HUDEP-2 (cell line): ENCODE measurements at regions not wholly inside any gene's neighbourhood (a gene's known extent, or its start where the extent isn't known, plus 50 kb on each side); places are given as distances from the start of the nearest gene placed in this dataset.

Experiments
- DNase-seq, 76 experiments: peaks; one replicate each; lab custom pipeline; 2025; ENCODE audit not compliant: unreplicated experiment in 76 of 76; lab: John Stamatoyannopoulos, UW

GRCh38 chr5:24353611-24354010 lies 291.2 kb downstream of the CDH10 start:
- DNase-seq = no peak

GRCh38 chr5:24363789-24364481 lies 280.8 kb downstream of the CDH10 start:
- DNase-seq = no peak

GRCh38 chr5:24364711-24365110 lies 280.1 kb downstream of the CDH10 start:
- no peak for DNase-seq

- DNase-seq = no peak
These were observed 279.4 kb downstream of the CDH10 start for GRCh38 chr5:24365406-24365805.

GRCh38 chr5:24367216-24367615 lies 277.6 kb downstream of the CDH10 start:
- DNase-seq = no peak

GRCh38 chr5:24368115-24368514 lies 276.7 kb downstream of the CDH10 start:
- DNase-seq = no peak

- DNase-seq = no peak
These were observed 268.6 kb downstream of the CDH10 start for GRCh38 chr5:24376210-24376609.

GRCh38 chr5:24376616-24377015 lies 268.2 kb downstream of the CDH10 start:
- no peak for DNase-seq

- DNase-seq = no peak
These were observed 262.8 kb downstream of the CDH10 start for GRCh38 chr5:24381861-24382489.

- DNase-seq = no peak
These were observed 259.7 kb downstream of the CDH10 start for GRCh38 chr5:24385070-24385469.

GRCh38 chr5:24385617-24386016 lies 259.2 kb downstream of the CDH10 start:
- DNase-seq = no peak

- DNase-seq = no peak
These were observed 256.3 kb downstream of the CDH10 start for GRCh38 chr5:24388448-24388847.

- DNase-seq = no peak
These were observed 254.8 kb downstream of the CDH10 start for GRCh38 chr5:24389968-24390367.

- no peak for DNase-seq
These were observed 253.0 kb downstream of the CDH10 start for GRCh38 chr5:24391816-24392215.

- DNase-seq = no peak
These were observed 247.2 kb downstream of the CDH10 start for GRCh38 chr5:24397601-24398000.

GRCh38 chr5:24401773-24402172 lies 243.0 kb downstream of the CDH10 start:
- DNase-seq = peak in 3 of 76 experiments; percentile 21 to 47 (median 46)

- DNase-seq = no peak
These were observed 237.3 kb downstream of the CDH10 start for GRCh38 chr5:24407466-24407865.

GRCh38 chr5:24428345-24428744 lies 216.4 kb downstream of the CDH10 start:
- no peak for DNase-seq

GRCh38 chr5:24433555-24433954 lies 211.2 kb downstream of the CDH10 start:
- DNase-seq = no peak
